Right lobe of liver (tissue), 6 donors: ENCODE measurements at regions not wholly inside any gene's neighbourhood (a gene's known extent, or its start where the extent isn't known, plus 50 kb on each side); places are given as distances from the start of the nearest gene placed in this dataset.

Experiments used
- ATAC-seq, 4 donors: fragments of 200-7000 bp; cut with Tn5 transposase; one replicate each; pipeline ENCODE4 v1.9.1; 2020; ENCODE audit warnings: mild to moderate bottlenecking in 4 of 4, moderate library complexity in 4 of 4
- DNase-seq, 3 donors: peaks; one replicate each; pipeline ENCODE4 v3.0.0-alpha.2; 2020
- H3K27ac ChIP-seq, 3 donors: fragments of 200-600 bp; one replicate each; pipeline ENCODE4 v1.8.0; 2022
- H3K27me3 ChIP-seq, 2 donors: fragments of 200-600 bp; one replicate each; pipeline ENCODE4 v1.8.0; 2022
- H3K36me3 ChIP-seq, 4 donors: fragments of 200-600 bp; sonication (generic) in 1 of 4; one replicate each; pipeline versions ENCODE4 v1.5.1 to v1.8.0; 2017 to 2022; ENCODE audit warnings: control low read depth in 1 of 4
- H3K4me1 ChIP-seq, 4 donors: fragments of 200-600 bp; sonication (generic) in 1 of 4; one replicate each; pipeline versions ENCODE4 v1.5.1 to v1.8.0; 2017 to 2022; ENCODE audit warnings: control low read depth in 1 of 4
- H3K4me3 ChIP-seq, 3 donors: fragments of 200-600 bp; one replicate each; pipeline ENCODE4 v1.8.0; 2022
- H3K9me3 ChIP-seq, 4 donors: fragments of 200-600 bp; sonication (generic) in 1 of 4; one replicate each; pipeline versions ENCODE4 v1.5.1 to v1.8.0; 2017 to 2022; ENCODE audit warnings: control low read depth in 1 of 4
- CTCF ChIP-seq, 4 donors: fragments of 200-600 bp in 3 of 4; fragments of 450-650 bp in 1 of 4; IDR thresholded peaks; one replicate each; pipeline versions ENCODE4 v1.5.1 to v1.8.0; 2016 to 2022; ENCODE audit warnings: antibody characterized with exemption in 4 of 4, mild to moderate bottlenecking in 2 of 4
- POLR2A ChIP-seq: fragments of 450-650 bp; IDR thresholded peaks from one replicate; pipeline ENCODE4 v1.6.1; 2017; ENCODE audit warnings: antibody characterized with exemption, mild to moderate bottlenecking
- WGBS: methylation state at CpG from one replicate; pipeline ENCODE4 v1.1.6; 2018; ENCODE audit warnings: low coverage, low lambda C conversion rate; ENCODE audit not compliant: insufficient coverage; ENCODE audit errors: missing lambda C conversion rate; 5-methylcytosine and 5-hydroxymethylcytosine counted together
- intact Hi-C, 2 donors: fragments of 100-400 bp; cut with DNase I; formaldehyde crosslinking; loops; one replicate each; pipeline versions ENCODE4 v1.11.2 to v1.14.1; 2022
- donor health status: DM: no; HTN: yes; CAD: no.
- donor health status: DM: no; HTN: no; CAD: no.
- donor health status: DM: no; HTN: no; CAD: no.
- donor health status: DM: no; HTN: yes; CAD: no.
- donor health status: DM: no; HTN: yes; CAD: no.

GRCh38 chr12:76645934-76646333 is 86.4 kb upstream of the OSBPL8 start:
- DNase-seq (no peak), ATAC-seq (peak in 1 of 4 donors; percentile 19)
- no peaks in the 10 kb centered on the region for H3K36me3 ChIP-seq
- no CpG with 5 or more reads among the region's 3 CpGs for WGBS
- no peak for TF ChIP-seq CTCF (IDR thresholded peaks at IDR 0.05)
- no peaks in the 10 kb centered on the region for H3K27me3 ChIP-seq
- H3K9me3 ChIP-seq: no peaks in the 10 kb centered on the region
- intact Hi-C loops: no loop called here
- no peaks in the 10 kb centered on the region for H3K4me1 ChIP-seq
- H3K27ac ChIP-seq: no peak overlapping the region
- H3K4me3 ChIP-seq: no peak overlapping the region

DNA sequence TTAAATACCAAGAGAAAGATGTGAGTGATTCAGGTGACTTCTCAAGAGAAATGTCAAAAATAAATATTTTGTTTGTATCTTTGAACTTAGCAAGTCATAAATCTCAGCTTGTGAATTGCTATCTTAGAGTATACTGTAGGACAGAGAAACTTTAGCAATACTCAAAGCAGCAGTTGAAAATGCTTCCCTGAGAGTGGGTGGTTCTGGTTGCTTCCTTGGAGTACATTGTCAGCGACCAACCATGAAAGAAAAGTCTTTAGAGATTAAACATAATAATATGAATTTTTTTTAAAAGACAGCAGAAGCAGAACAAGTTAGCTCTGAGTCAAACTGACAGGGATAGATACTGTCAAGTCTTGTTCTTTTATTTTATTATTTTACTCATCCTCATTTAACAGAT is 86.8 kb upstream of the OSBPL8 start:
- no peaks in the 10 kb centered on the region for H3K4me1 ChIP-seq
- no peak for ATAC-seq

DNA sequence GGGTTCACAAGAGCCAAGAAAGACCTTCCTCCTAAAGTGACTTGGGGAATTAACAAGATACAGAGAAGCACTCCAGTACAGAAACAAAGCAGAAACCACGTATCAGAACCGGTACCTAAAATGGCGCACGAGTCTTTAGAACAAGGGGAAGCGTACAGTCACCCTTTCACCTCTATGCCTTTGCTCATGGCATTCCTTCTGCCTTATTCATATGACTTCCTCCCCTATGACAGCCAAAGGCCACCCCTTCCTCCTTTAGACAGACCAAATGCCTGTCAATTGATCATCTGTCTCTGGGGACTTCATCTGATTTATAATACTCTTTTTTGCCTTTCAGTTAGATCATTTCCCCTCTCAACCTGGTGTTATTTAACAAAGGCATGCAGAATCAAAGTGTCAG is 89.5 kb upstream of the OSBPL8 start:
- DNase-seq (no peak), ATAC-seq (no peak)
- Histone ChIP-seq H3K27me3 (no peaks in the 10 kb centered on the region), H3K9me3 (no peaks in the 10 kb centered on the region), H3K27ac (no peak overlapping the region), H3K36me3 (no peaks in the 10 kb centered on the region), H3K4me3 (no peak overlapping the region), H3K4me1 (no peaks in the 10 kb centered on the region)
- 98% methylated on average over 5 of the region's 5 CpGs for WGBS
- intact Hi-C loops: no loop called here
- no peak for TF ChIP-seq CTCF (IDR thresholded peaks at IDR 0.05)
- TF ChIP-seq POLR2A: no peak

More for the DNA sequence above, 86.8 kb upstream of the OSBPL8 start:
- H3K4me3 ChIP-seq: no peak overlapping the region
- 100% methylated on average over 1 of the region's 1 CpG for WGBS
- DNase-seq: no peak
- TF ChIP-seq CTCF (IDR thresholded peaks at IDR 0.05) (no peak), POLR2A (no peak)
- H3K9me3 ChIP-seq: no peaks in the 10 kb centered on the region
- H3K27me3 ChIP-seq: no peaks in the 10 kb centered on the region
- no peak overlapping the region for H3K27ac ChIP-seq
- no peaks in the 10 kb centered on the region for H3K36me3 ChIP-seq
- intact Hi-C loops: no loop called here

GRCh38 chr12:76652402-76652801 is 92.8 kb upstream of the OSBPL8 start:
- 89% methylated on average over 4 of the region's 4 CpGs for WGBS
- no peaks in the 10 kb centered on the region for H3K36me3 ChIP-seq
- intact Hi-C loops: no loop called here

More at GRCh38 chr12:76652402-76652801, 92.8 kb upstream of the OSBPL8 start:
- Histone ChIP-seq H3K27me3 (no peaks in the 10 kb centered on the region), H3K4me3 (no peak overlapping the region), H3K4me1 (no peaks in the 10 kb centered on the region), H3K9me3 (no peaks in the 10 kb centered on the region), H3K27ac (no peak overlapping the region)
- TF ChIP-seq CTCF (IDR thresholded peaks at IDR 0.05) (no peak), POLR2A (no peak)
- DNase-seq (no peak), ATAC-seq (no peak)
